Frontal cortex (tissue), 3 donors: ENCODE measurements at regions not wholly inside any gene's neighbourhood (a gene's known extent, or its start where the extent isn't known, plus 50 kb on each side); places are given as distances from the start of the nearest gene placed in this dataset.
"Not testable (repeated sequence)": the region's sequence is repeated elsewhere in the genome, so short reads cannot be mapped to it uniquely, and the experiment has no call there.

Experiments used
- DNase-seq, 2 donors: peaks; one replicate each; pipeline ENCODE4 v3.0.0; 2012; ENCODE audit warnings: low spot score in 2 of 2
- FAIRE-seq: peaks from 2 replicates; lab custom pipeline; 2012; peaks lifted over from hg19 to GRCh38; lab: Jason Lieb, UNC
- donor health status: control.
- donor health status: control.
- donor health status: control.

- DNase-seq: not testable (repeated sequence)
These were observed 53.2 kb upstream of the CNIH3 start for GRCh38 chr1:224562881-224563280.

GRCh38 chr1:224563666-224564065 is 52.5 kb upstream of the CNIH3 start:
- DNase-seq (no peak), FAIRE-seq (no peak)

More at GRCh38 chr1:224562881-224563280, 53.2 kb upstream of the CNIH3 start:
- FAIRE-seq: not testable (repeated sequence)

- DNase-seq (no peak), FAIRE-seq (no peak)
These were observed 51.5 kb upstream of the CNIH3 start for GRCh38 chr1:224564454-224565084.

DNA sequence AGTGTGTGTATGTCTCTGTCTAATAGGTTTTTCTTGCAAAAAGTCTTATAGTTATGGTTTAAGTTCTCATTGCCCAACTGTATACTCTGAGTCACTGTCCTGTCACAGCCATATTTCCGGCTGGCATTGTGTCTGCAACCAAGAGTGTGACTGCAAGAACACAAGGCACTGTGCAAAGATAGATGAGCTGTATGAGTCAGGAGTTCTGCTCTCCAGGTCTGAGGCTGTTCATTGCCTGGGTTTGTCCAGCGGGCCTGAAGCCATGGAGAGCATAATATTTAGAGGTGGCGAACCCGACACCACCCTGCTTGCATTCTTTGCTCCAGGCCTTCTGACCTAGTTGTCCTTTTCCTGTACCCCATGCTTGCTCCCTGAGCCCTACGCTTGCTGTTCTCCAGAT is 50.9 kb upstream of the CNIH3 start:
- FAIRE-seq: no peak

GRCh38 chr1:224565611-224566406 is 50.3 kb upstream of the CNIH3 start:
- DNase-seq: no peak
- FAIRE-seq: no peak

More for the DNA sequence above, 50.9 kb upstream of the CNIH3 start:
- DNase-seq: no peak
